GM12892 (cell line): ENCODE measurements at regions not wholly inside any gene's neighbourhood (a gene's known extent, or its start where the extent isn't known, plus 50 kb on each side); places are given as distances from the start of the nearest gene placed in this dataset.

Experiments used
- DNase-seq: peaks from one replicate; pipeline ENCODE4 v3.0.0; 2011; ENCODE audit not compliant: insufficient read length
- FAIRE-seq: peaks from 2 replicates; lab custom pipeline; 2011; peaks lifted over from hg19 to GRCh38; lab: Jason Lieb, UNC
- POLR2A ChIP-seq: IDR thresholded peaks from 2 replicates; pipeline ENCODE4 v1.6.1; 2011; ENCODE audit warnings: low read depth, low read length, control low read depth
- POLR2AphosphoS5 ChIP-seq: IDR thresholded peaks from 2 replicates; pipeline ENCODE4 v1.6.1; 2011; ENCODE audit warnings: low read depth, low read length, control low read depth
- TAF1 ChIP-seq: IDR thresholded peaks from 2 replicates; pipeline ENCODE4 v1.6.1; 2011; ENCODE audit warnings: low read depth, mild to moderate bottlenecking, control low read depth, low read length, borderline replicate concordance

GRCh38 chr5:29042152-29042551, 2003.8 kb upstream of the CDH9 start:
- FAIRE-seq (no peak), DNase-seq (no peak)
- TF ChIP-seq POLR2AphosphoS5 (no peak), POLR2A (no peak), TAF1 (no peak)

GRCh38 chr5:29040404-29040803, 2002.0 kb upstream of the CDH9 start:
- DNase-seq = no peak
- no peak for TF ChIP-seq TAF1
- no peak for TF ChIP-seq POLR2A
- no peak for TF ChIP-seq POLR2AphosphoS5
- FAIRE-seq = no peak

GRCh38 chr5:29039994-29040393, 2001.6 kb upstream of the CDH9 start:
- FAIRE-seq (no peak), DNase-seq (no peak)
- TF ChIP-seq POLR2AphosphoS5 = no peak
- TF ChIP-seq POLR2A = no peak

GRCh38 chr5:29037716-29038115, 1999.3 kb upstream of the CDH9 start:
- TF ChIP-seq POLR2AphosphoS5 (no peak), POLR2A (no peak), TAF1 (no peak)
- DNase-seq (no peak), FAIRE-seq (no peak)

- FAIRE-seq = no peak
- TF ChIP-seq TAF1 (no peak), POLR2A (no peak), POLR2AphosphoS5 (no peak)
- no peak for DNase-seq
Measured at GRCh38 chr5:29024052-29024451, 1985.7 kb upstream of the CDH9 start.

- no peak for FAIRE-seq
- DNase-seq = no peak
- no peak for TF ChIP-seq POLR2A
- TF ChIP-seq TAF1 = no peak
- no peak for TF ChIP-seq POLR2AphosphoS5
Measured at GRCh38 chr5:29023541-29023940, 1985.2 kb upstream of the CDH9 start.

GRCh38 chr5:29017501-29017900, 1979.1 kb upstream of the CDH9 start:
- FAIRE-seq = no peak
- DNase-seq = no peak
- TF ChIP-seq TAF1 (no peak), POLR2AphosphoS5 (no peak), POLR2A (no peak)

GRCh38 chr5:29016067-29016466, 1977.7 kb upstream of the CDH9 start:
- no peak for TF ChIP-seq POLR2A
- no peak for TF ChIP-seq TAF1
- no peak for TF ChIP-seq POLR2AphosphoS5
- DNase-seq = no peak
- FAIRE-seq = no peak

- DNase-seq (no peak), FAIRE-seq (no peak)
- TF ChIP-seq TAF1 (no peak), POLR2AphosphoS5 (no peak), POLR2A (no peak)
Measured at GRCh38 chr5:29015523-29015922, 1977.1 kb upstream of the CDH9 start.

GRCh38 chr5:29005386-29005785, 1967.0 kb upstream of the CDH9 start:
- TF ChIP-seq POLR2A (no peak), POLR2AphosphoS5 (no peak), TAF1 (no peak)
- DNase-seq (no peak), FAIRE-seq (no peak)

- FAIRE-seq = no peak
- no peak for TF ChIP-seq POLR2A
- TF ChIP-seq POLR2AphosphoS5 = no peak
- TF ChIP-seq TAF1 = no peak
- DNase-seq = no peak
Measured at GRCh38 chr5:29002481-29002880, 1964.1 kb upstream of the CDH9 start.

- DNase-seq (no peak), FAIRE-seq (no peak)
- no peak for TF ChIP-seq TAF1
- TF ChIP-seq POLR2A = no peak
- no peak for TF ChIP-seq POLR2AphosphoS5
Measured at GRCh38 chr5:29001666-29002065, 1963.3 kb upstream of the CDH9 start.

GRCh38 chr5:28984639-28985038, 1946.3 kb upstream of the CDH9 start:
- FAIRE-seq (no peak), DNase-seq (no peak)
- TF ChIP-seq POLR2A = no peak
- TF ChIP-seq POLR2AphosphoS5 = no peak
- no peak for TF ChIP-seq TAF1
